Gastroesophageal sphincter (tissue), 2 donors: ENCODE measurements at regions not wholly inside any gene's neighbourhood (a gene's known extent, or its start where the extent isn't known, plus 50 kb on each side); places are given as distances from the start of the nearest gene placed in this dataset.

Source experiments
- EP300 ChIP-seq: sonication (generic); formaldehyde crosslinking; IDR thresholded peaks from one replicate; pipeline ENCODE4 v1.6.1; 2017; ENCODE audit warnings: antibody characterized with exemption, mild to moderate bottlenecking
- POLR2A ChIP-seq, 2 donors: fragments of 450-650 bp; IDR thresholded peaks; one replicate each; pipeline ENCODE4 v1.6.1; 2017; ENCODE audit warnings: antibody characterized with exemption in 2 of 2, mild to moderate bottlenecking in 2 of 2, moderate library complexity in 1 of 2
- POLR2AphosphoS5 ChIP-seq: sonication (generic); formaldehyde crosslinking; IDR thresholded peaks from one replicate; pipeline ENCODE4 v1.6.1; 2017; ENCODE audit warnings: antibody characterized with exemption

DNA sequence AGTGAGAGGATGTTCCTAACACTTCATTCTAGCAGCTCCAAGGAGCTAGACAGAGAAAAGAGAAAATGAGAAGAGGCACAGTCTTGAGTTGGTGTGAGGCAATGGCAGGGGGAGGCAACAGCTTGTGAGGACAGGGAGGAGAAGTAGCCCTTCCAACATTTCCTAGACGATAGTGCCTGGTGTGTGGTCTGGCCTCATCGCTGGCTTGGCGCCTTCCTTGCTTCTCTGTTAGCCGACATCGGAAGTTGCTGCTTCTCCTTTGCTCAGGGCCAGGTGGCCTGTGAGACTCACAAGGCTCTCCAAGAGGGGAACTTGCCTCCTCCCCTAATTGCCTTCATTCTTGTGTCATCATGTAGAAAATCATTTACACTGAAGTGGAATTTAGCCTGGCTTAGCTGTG, 208.7 kb downstream of the MAP2K4 start:
- TF ChIP-seq POLR2A (IDR thresholded peaks at IDR 0.05) (no peak), EP300 (no peak), POLR2AphosphoS5 (no peak)
